ENCODE measurements at regions not wholly inside any gene's neighbourhood (a gene's known extent, or its start where the extent isn't known, plus 50 kb on each side); places are given as distances from the start of the nearest gene placed in this dataset.
"Not testable (repeated sequence)": the region's sequence is repeated elsewhere in the genome, so short reads cannot be mapped to it uniquely, and the experiment has no call there.

- TF ChIP-seq CTCF (IDR thresholded peaks at IDR 0.05; ENCODE audit: poor library complexity, severe bottlenecking); REST (IDR thresholded peaks at IDR 0.05; ENCODE audit: borderline replicate concordance); MXI1 (conservative IDR thresholded peaks at IDR 0.05; ENCODE audit: poor library complexity, severe bottlenecking); EZH2 (IDR thresholded peaks at IDR 0.05; ENCODE audit: borderline replicate concordance, insufficient read depth, low read length, poor library complexity, severe bottlenecking); POLR2AphosphoS5 (IDR thresholded peaks at IDR 0.05); EP300 (conservative IDR thresholded peaks at IDR 0.05; ENCODE audit: poor library complexity, severe bottlenecking); RAD21 (conservative IDR thresholded peaks at IDR 0.05); TAF1 (IDR thresholded peaks at IDR 0.05; ENCODE audit: low read depth); SMC3 (conservative IDR thresholded peaks at IDR 0.05; ENCODE audit: poor library complexity): not testable (repeated sequence)
Measured at GRCh38 chrX:76924616-76925015, 497.1 kb downstream of the MAGEE1 start.

Measured in neural cell (in vitro differentiated cells).